Osteoblast (primary cell): ENCODE measurements at regions not wholly inside any gene's neighbourhood (a gene's known extent, or its start where the extent isn't known, plus 50 kb on each side); places are given as distances from the start of the nearest gene placed in this dataset.

Experiments used
- DNase-seq: peaks from one replicate; pipeline ENCODE4 v3.0.0; 2011; ENCODE audit warnings: low spot score, mixed read lengths; ENCODE audit not compliant: insufficient read length; ENCODE audit errors: missing footprints
- H2AFZ ChIP-seq: 2 replicates; pipeline ENCODE4 v1.6.0; 2011; ENCODE audit warnings: mild to moderate bottlenecking, low read length
- H3K27ac ChIP-seq: 2 replicates; pipeline ENCODE4 v1.5.1; 2011; ENCODE audit warnings: mild to moderate bottlenecking, low read depth, low read length, moderate library complexity
- H3K27me3 ChIP-seq: 2 replicates; pipeline ENCODE4 v1.6.0; 2012; ENCODE audit warnings: mild to moderate bottlenecking, control low read depth, inconsistent platforms, low read length, moderate library complexity; ENCODE audit not compliant: insufficient read depth
- H3K36me3 ChIP-seq: 2 replicates; pipeline ENCODE4 v1.5.1; 2011; ENCODE audit warnings: mild to moderate bottlenecking, low read length, control low read depth, moderate library complexity; ENCODE audit not compliant: insufficient read depth
- H3K4me1 ChIP-seq: 2 replicates; pipeline ENCODE4 v1.5.1; 2011; ENCODE audit warnings: mild to moderate bottlenecking, low read length, control low read depth, moderate library complexity; ENCODE audit not compliant: insufficient read depth
- H3K4me2 ChIP-seq: 2 replicates; pipeline ENCODE4 v1.6.0; 2011; ENCODE audit warnings: mild to moderate bottlenecking, low read length; ENCODE audit not compliant: insufficient read depth
- H3K4me3 ChIP-seq: fragments of 200-600 bp; sonication (generic); 3 replicates; pipeline ENCODE4 v1.5.1; 2012; ENCODE audit warnings: mild to moderate bottlenecking, low read length, inconsistent platforms; ENCODE audit not compliant: insufficient read depth
- H3K79me2 ChIP-seq: 2 replicates; pipeline ENCODE4 v1.6.0; 2012; ENCODE audit warnings: mild to moderate bottlenecking, low read length, control low read depth, inconsistent platforms; ENCODE audit not compliant: insufficient read depth
- H3K9me3 ChIP-seq: 2 replicates; pipeline ENCODE4 v1.5.1; 2011; ENCODE audit warnings: low read depth, low read length, control low read depth
- H4K20me1 ChIP-seq: 2 replicates; pipeline ENCODE4 v1.6.0; 2012; ENCODE audit warnings: mild to moderate bottlenecking, low read length, control low read depth; ENCODE audit not compliant: insufficient read depth
- CTCF ChIP-seq: IDR thresholded peaks from 2 replicates; pipeline ENCODE4 v1.5.1; 2011; ENCODE audit warnings: mild to moderate bottlenecking, low read depth, low read length, moderate library complexity; ENCODE audit errors: extremely low read depth

DNA sequence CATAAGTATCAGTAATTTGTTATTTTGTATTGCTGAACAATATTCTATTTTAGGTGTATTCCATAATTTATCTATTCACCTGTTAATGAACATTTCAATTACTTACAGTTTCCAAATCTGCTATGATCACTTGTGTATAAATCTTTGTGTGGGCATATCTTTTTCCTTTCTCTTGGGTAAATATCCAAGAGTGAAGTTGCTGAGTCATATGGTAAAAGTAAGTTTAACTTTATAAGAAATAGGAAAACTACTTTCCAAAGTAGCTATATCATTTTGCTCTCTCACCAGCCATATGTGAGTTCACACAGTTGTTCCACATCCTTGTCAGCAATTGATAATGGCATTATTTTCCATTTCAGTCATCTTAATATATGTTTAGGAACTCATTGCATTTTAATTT lies 66.6 kb upstream of the KITLG start:
- Histone ChIP-seq H4K20me1 (no peaks in the 10 kb centered on the region), H3K36me3 (no peaks in the 10 kb centered on the region), H3K27ac (no peak overlapping the region), H3K79me2 (no peaks in the 10 kb centered on the region), H3K4me2 (no peak overlapping the region), H3K9me3 (no peaks in the 10 kb centered on the region), H3K4me1 (peaks cover 14% of the 10 kb centered on the region), H3K27me3 (no peaks in the 10 kb centered on the region), H3K4me3 (no peak overlapping the region), H2AFZ (no peak overlapping the region)
- TF ChIP-seq CTCF: no peak
- no peak for DNase-seq

- H2AFZ ChIP-seq: no peak overlapping the region
- no peak overlapping the region for H3K27ac ChIP-seq
- no peaks in the 10 kb centered on the region for H3K27me3 ChIP-seq
- H3K36me3 ChIP-seq: no peaks in the 10 kb centered on the region
- H3K4me2 ChIP-seq: no peak overlapping the region
- no peak for TF ChIP-seq CTCF
- no peaks in the 10 kb centered on the region for H4K20me1 ChIP-seq
- no peaks in the 10 kb centered on the region for H3K79me2 ChIP-seq
- no peak overlapping the region for H3K4me3 ChIP-seq
- DNase-seq: no peak
- no peaks in the 10 kb centered on the region for H3K9me3 ChIP-seq
- peaks cover 7% of the 10 kb centered on the region for H3K4me1 ChIP-seq
Observed at GRCh38 chr12:88645816-88646215, 65.5 kb upstream of the KITLG start.

DNA sequence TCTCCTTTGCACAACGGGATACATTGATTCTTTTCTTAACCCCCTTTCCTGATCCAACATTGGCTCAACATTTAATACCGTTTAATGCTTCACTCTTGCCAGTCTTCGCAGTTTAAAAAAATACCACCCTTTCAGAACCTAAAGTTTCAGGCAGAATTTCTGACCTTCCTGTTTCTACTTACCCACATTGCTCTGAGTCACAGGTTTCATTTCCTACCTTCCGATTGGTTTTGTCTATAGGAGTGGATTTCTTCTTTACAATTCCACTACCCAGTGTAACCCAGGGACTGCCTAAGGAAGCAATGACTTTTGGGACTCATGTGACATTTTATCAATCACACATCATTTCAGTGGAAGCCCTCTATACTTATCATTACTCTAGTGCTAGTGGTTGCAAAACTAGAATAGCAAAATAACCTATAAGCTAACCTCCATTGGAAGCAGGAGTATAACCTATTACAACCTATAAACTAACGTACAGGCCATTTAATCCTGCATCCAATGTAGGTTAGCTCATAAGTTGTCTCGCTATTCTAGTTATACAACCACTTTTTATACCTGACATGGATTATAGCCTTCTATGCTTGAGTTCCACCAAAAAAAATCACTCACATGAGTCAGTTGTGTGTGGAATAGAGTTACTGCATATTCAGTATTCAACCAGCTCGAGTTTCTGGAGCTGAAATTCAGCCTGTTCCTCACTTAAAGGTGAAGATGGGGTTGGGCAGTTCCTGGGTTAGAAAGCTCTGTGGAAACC lies 64.9 kb upstream of the KITLG start:
- no peaks in the 10 kb centered on the region for H3K27me3 ChIP-seq
- H3K4me2 ChIP-seq: no peak overlapping the region
- no peak overlapping the region for H3K27ac ChIP-seq
- no peaks in the 10 kb centered on the region for H4K20me1 ChIP-seq
- no peak for DNase-seq
- H3K4me1 ChIP-seq: peaks cover 2% of the 10 kb centered on the region
- H3K9me3 ChIP-seq: no peaks in the 10 kb centered on the region
- H3K36me3 ChIP-seq: no peaks in the 10 kb centered on the region
- H3K4me3 ChIP-seq: no peak overlapping the region
- TF ChIP-seq CTCF: no peak
- no peaks in the 10 kb centered on the region for H3K79me2 ChIP-seq
- no peak overlapping the region for H2AFZ ChIP-seq

- no peaks in the 10 kb centered on the region for H3K36me3 ChIP-seq
- no peaks in the 10 kb centered on the region for H3K9me3 ChIP-seq
- no peak overlapping the region for H3K27ac ChIP-seq
- no peak overlapping the region for H3K4me3 ChIP-seq
- H2AFZ ChIP-seq: no peak overlapping the region
- DNase-seq: no peak
- H3K4me2 ChIP-seq: no peak overlapping the region
- TF ChIP-seq CTCF: no peak
- H3K4me1 ChIP-seq: peaks cover 9% of the 10 kb centered on the region
- H3K79me2 ChIP-seq: no peaks in the 10 kb centered on the region
- no peaks in the 10 kb centered on the region for H3K27me3 ChIP-seq
- H4K20me1 ChIP-seq: no peaks in the 10 kb centered on the region
Observed at GRCh38 chr12:88643685-88644084, 63.4 kb upstream of the KITLG start.
